ENCODE measurements at regions not wholly inside any gene's neighbourhood (a gene's known extent, or its start where the extent isn't known, plus 50 kb on each side); places are given as distances from the start of the nearest gene placed in this dataset.
A peak's percentile ranks its signal among the peaks of the same experiment; 100 is the strongest.
"Not testable (repeated sequence)": the region's sequence is repeated elsewhere in the genome, so short reads cannot be mapped to it uniquely, and the experiment has no call there.

GRCh38 chr6:81228912-81229555 is 523.4 kb downstream of the TENT5A start:
- no peak for DNase-seq

GRCh38 chr6:81226957-81227356 is 525.5 kb downstream of the TENT5A start:
- DNase-seq, result no peak

- DNase-seq, result no peak
These were observed 535.8 kb downstream of the TENT5A start for GRCh38 chr6:81216668-81217067.

DNA sequence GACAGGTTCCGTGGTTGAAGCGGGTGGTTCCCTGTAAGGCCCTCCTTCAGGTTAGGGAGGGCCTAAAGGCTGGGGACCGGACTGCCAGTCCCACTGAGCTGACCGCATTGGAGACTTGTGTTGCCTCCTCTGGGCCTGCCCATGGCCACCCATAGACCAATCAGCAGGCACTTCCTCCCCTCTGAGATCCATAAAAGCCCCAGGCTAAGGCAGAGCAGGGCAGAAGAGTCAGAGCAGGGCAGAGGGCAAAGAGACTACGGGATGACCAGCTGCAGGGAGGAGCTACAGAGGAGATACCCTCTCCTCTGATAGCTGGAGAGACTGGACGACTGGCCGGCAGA is 537.4 kb downstream of the TENT5A start:
- peak; percentile 92 for DNase-seq

- peak; percentile 20 for DNase-seq
These were observed 537.9 kb downstream of the TENT5A start for GRCh38 chr6:81214414-81215091.

DNA sequence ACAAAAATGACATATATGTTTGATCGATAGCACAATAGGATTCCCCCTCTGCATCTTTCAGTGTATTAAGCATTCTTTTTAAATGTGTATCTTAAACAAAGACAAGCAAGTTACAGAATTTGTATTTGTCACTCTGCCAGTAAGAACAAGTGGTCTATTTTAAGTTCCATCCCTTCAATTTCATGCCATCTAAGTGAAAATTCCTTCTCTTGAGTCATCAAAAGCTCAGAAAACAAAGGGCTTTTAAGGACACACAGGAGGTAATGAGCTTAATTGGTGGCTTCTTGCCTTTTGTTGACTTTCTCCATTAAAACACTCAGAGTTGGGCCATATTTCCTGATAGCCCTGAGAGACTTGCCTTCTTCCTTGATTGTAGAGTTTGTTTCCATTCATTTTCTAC is 547.8 kb downstream of the TENT5A start:
- DNase-seq, result peak; percentile 1

GRCh38 chr6:81194374-81194773 is 558.1 kb downstream of the TENT5A start:
- DNase-seq, result no peak

DNA sequence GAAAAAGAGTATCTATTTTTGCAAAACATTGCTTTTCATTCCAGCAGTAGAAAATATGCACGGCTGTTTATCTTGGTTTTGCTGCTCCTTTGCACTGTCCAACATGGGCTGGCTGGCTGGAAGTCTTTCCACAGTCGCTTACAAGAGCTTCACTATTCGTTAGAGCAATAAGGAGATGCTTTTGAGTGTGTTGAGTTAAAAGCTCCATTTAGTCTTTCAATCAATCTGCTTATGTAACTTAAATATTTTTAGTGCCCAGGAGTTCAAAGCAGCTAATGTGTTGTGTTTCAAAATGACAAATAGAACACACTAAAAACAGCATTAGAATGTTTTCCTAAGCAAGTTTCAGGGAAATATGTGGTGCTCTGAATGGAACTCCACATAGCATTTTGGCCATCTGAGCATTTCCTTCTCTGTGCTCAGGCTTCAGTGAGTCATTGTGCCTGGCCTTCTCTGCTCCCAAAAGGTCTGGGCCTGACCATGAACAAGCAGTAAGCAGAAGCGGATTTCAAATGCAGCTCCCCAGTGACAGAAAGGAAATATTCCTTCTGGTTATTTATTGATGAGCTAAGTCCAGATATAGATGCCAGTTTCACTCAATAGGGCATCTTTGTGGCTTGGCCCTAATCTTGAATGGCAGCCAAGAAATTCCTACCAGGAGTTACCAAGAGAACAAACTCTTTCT is 580.3 kb downstream of the TENT5A start:
- DNase-seq, result no peak

DNA sequence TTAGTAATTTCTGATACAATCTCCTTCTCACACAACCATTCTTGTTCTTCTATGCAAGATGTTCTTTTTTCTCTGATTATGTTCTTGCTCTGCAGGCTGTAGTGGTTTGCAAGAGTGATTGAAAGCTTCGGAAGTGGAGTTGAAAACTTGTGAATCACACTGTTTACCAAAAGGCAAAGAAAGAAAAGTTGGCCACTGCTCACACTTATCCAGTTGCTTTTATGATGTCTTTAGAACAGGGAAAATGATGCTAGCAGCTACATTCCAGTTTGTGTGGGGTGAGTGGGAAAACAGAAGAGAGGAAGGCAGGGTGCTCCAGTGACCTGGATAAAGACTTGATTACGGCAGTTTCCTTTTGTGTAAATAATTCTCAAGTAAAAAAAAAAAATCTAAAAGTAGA is 583.3 kb downstream of the TENT5A start:
- DNase-seq, result no peak

GRCh38 chr6:81166770-81167169 is 585.7 kb downstream of the TENT5A start:
- no peak for DNase-seq

DNA sequence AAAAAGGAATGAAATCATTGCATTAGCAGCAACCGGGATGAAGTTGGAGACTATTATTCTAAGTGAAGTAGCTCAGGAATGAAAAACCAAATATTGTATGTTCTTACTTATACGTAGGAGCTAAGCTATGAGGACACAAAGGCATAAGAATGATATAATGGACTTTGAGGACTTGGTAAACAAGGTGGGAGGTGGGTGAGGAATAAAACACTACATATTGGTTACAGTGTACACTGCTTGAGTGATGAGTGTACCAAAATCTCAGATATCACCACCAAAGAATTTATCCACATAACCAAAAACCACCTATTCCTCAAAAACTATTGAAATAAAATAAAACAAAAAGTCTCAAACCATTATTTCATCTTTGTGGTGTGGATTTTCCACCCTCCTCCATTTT is 593.5 kb downstream of the TENT5A start:
- DNase-seq, result no peak

DNA sequence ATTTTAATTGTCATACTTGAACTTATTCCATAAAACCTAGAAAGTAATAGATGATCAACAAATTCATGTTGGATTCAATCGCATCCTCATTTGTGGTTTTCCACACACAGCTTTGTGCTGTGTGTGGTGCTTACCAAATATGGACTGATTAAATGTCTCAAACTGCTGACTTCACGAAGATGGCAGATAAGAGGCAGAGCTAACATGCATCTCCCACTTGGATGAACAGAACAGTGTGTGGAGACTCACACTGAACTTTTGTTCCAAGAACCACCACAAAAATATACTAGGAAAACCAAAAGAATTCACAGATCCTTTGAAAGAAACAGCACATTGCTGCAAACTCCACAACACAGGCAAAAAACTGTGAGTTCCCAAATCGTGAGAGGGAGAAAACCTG is 603.7 kb downstream of the TENT5A start:
- DNase-seq, result no peak

DNA sequence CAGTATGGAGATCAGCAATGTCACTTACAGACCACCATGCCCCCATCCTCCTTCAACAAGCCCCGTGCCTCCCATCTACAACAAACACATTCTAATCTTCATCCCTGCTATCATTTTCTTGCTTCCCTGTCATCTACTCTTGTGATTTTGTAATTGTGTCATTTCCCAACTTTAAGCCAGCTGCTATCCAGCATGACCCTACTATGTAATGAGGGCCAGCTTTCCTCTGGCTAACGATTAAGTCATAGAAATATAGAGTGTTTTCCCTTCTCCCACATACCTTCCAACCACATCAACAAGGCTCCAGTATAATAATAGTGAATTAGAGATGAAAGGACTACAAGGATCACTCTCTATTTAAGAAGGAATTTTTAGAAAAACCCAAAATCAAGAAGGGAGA is 607.0 kb downstream of the TENT5A start:
- no peak for DNase-seq

DNA sequence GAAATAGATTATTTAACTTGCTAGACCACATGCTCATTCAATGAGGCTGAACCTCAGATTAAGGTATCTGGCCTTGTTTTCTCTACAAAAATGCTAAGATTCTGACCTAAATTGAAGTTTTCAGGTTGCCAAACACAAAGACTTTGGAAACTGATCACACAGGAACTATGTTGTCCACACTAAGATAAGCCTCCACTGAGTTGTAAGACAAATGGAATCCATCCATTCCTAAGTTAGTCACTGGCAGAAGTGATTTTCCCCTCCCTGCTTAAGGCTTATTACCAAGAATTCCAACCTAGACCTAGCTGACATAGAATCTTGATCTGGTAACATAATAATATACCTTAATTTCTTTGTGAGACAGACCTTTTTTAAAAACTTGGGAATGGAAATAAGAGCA is 608.1 kb downstream of the TENT5A start:
- no peak for DNase-seq

DNA sequence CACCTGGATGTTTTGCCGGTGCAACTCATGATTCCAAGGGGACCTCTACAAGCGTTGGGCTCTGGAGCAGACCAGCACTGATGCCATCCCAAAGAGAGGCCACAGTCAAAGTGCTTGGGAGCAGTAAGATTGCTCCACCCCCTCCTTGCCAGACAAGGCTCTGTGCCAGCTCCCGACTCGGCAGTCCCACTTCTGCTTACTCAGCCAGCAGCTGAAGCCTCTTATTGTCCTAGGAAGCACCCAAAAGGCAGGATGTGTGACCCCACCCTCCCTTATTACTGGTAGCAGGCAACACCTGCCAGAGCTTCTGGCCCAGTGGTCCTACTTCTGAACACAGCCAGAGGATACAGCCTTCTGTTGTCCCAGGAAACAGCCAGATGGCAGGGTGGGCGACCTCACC is 614.2 kb downstream of the TENT5A start:
- peak; percentile 61 for DNase-seq

GRCh38 chr6:81130969-81131368 is 621.5 kb downstream of the TENT5A start:
- no peak for DNase-seq

GRCh38 chr6:81130061-81130460 is 622.4 kb downstream of the TENT5A start:
- DNase-seq, result no peak

GRCh38 chr6:81128671-81129070 is 623.8 kb downstream of the TENT5A start:
- no peak for DNase-seq

DNA sequence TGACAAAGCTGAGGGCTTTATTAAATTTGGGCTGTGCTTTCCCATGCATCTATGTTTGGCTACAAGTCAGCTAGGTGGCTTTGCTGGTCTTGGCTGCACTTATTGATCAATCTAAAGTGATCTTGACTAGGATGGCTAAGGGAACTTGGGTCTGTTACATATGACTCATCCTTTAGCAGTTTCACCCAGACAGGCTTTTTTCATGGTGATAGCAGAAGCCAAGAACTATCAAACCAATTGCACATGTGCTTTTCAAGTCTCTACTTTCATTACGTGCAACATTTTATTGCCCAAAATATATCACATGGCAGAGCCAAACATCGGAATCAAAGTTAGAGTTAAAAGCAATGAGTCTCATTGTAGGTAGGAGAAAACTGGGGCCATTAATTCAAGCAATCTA is 626.3 kb downstream of the TENT5A start:
- no peak for DNase-seq

DNA sequence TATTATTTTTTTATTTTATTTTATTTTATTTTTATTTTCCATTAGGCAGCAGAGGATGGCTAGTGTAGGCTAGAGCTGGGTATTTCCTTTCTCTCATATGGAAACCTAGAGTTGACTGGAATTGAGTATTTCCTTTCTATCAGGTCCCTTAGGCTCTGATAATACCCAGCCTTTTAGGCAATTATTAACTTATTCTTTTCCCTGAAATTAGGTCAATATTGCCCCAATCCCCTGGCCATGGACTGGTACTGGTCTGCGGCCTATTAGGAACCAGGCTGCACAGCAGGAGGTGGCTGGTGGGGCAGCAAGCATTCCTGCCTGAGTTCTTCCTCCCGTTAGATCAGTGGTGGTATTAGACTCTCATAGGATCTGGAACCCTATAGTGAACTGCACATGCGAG is 632.2 kb downstream of the TENT5A start:
- DNase-seq, result no peak

DNA sequence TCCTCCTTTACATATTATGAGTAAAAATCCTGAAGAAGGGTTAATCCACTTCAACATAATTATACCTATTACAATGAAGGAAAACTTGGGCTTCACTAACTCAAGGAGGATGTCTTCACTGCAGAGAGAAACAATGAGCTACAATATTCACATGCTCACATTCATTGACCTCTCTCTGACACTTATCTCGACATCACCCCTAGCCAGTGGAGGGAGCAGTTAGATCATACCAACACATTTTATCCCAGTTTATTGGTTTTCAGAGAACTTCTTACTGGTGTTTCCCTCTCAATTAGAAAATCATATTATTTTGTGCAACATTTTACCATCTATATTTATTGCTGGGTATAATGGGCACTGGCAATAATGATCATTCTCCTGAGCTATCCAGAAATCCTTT is 646.5 kb downstream of the TENT5A start:
- DNase-seq, result no peak

- no peak for DNase-seq
These were observed 654.2 kb downstream of the TENT5A start for GRCh38 chr6:81098109-81098814.

- DNase-seq, result not testable (repeated sequence)
These were observed 656.0 kb downstream of the TENT5A start for GRCh38 chr6:81096464-81096863.

GRCh38 chr6:81093051-81093450 is 659.4 kb downstream of the TENT5A start:
- no peak for DNase-seq
